ENCODE measurements at regions not wholly inside any gene's neighbourhood (a gene's known extent, or its start where the extent isn't known, plus 50 kb on each side); places are given as distances from the start of the nearest gene placed in this dataset.

- TF ChIP-seq CTCF (IDR thresholded peaks at IDR 0.05; ENCODE audit: low read length) (no peak), EZH2 (IDR thresholded peaks at IDR 0.05; ENCODE audit: borderline replicate concordance, low read length) (no peak)
Observed at GRCh38 chr1:118243269-118243668, 58.2 kb upstream of the SPAG17 start.
